ENCODE measurements at regions not wholly inside any gene's neighbourhood (a gene's known extent, or its start where the extent isn't known, plus 50 kb on each side); places are given as distances from the start of the nearest gene placed in this dataset.

GRCh38 chr2:176488431-176488830 is 219.2 kb downstream of the MTX2 start:
- TF ChIP-seq, protein P1, sequence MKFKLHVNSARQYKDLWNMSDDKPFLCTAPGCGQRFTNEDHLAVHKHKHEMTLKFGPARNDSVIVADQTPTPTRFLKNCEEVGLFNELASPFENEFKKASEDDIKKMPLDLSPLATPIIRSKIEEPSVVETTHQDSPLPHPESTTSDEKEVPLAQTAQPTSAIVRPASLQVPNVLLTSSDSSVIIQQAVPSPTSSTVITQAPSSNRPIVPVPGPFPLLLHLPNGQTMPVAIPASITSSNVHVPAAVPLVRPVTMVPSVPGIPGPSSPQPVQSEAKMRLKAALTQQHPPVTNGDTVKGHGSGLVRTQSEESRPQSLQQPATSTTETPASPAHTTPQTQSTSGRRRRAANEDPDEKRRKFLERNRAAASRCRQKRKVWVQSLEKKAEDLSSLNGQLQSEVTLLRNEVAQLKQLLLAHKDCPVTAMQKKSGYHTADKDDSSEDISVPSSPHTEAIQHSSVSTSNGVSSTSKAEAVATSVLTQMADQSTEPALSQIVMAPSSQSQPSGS (CRISPR knock-in tag; IDR thresholded peaks at IDR 0.05; ENCODE audit: borderline replicate concordance, low read depth) = no peak
- TF ChIP-seq, protein P2, sequence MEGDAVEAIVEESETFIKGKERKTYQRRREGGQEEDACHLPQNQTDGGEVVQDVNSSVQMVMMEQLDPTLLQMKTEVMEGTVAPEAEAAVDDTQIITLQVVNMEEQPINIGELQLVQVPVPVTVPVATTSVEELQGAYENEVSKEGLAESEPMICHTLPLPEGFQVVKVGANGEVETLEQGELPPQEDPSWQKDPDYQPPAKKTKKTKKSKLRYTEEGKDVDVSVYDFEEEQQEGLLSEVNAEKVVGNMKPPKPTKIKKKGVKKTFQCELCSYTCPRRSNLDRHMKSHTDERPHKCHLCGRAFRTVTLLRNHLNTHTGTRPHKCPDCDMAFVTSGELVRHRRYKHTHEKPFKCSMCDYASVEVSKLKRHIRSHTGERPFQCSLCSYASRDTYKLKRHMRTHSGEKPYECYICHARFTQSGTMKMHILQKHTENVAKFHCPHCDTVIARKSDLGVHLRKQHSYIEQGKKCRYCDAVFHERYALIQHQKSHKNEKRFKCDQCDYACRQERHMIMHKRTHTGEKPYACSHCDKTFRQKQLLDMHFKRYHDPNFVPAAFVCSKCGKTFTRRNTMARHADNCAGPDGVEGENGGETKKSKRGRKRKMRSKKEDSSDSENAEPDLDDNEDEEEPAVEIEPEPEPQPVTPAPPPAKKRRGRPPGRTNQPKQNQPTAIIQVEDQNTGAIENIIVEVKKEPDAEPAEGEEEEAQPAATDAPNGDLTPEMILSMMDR (IDR thresholded peaks at IDR 0.05) = no peak
- no peak for TF ChIP-seq FOXP1 (CRISPR knock-in tag; IDR thresholded peaks at IDR 0.05; ENCODE audit: borderline replicate concordance)
- no peak for TF ChIP-seq ELF4 (CRISPR knock-in tag; IDR thresholded peaks at IDR 0.05; ENCODE audit: low read depth)

Measured in WTC11 (cell line).